Islet of Langerhans (tissue), 1 donor: ENCODE measurements at regions not wholly inside any gene's neighbourhood (a gene's known extent, or its start where the extent isn't known, plus 50 kb on each side); places are given as distances from the start of the nearest gene placed in this dataset.
"Not testable (repeated sequence)": the region's sequence is repeated elsewhere in the genome, so short reads cannot be mapped to it uniquely, and the experiment has no call there.

Source experiments
- FAIRE-seq: peaks from one replicate; lab custom pipeline; 2011; peaks lifted over from hg19 to GRCh38; lab: Jason Lieb, UNC

DNA sequence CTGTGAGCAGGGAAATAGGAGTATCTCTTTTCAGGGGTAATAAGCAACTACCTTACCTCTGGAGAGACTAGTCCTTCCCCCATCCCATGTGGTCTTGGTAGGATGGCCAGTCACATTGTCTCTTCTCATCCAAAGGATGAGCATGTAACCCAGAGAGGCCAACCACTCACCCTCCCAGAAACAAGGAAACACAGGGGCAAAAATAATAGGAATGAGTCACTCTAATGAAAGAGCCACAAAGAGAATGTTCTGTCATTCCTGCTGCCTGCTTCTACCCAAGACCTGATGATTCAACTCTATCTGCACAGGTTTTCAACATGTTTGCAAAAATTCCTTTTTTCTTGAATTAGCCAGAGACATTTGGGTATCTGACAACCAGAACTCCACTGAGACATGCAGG is 99.3 kb upstream of the NFE2L3 start:
- no peak for FAIRE-seq

DNA sequence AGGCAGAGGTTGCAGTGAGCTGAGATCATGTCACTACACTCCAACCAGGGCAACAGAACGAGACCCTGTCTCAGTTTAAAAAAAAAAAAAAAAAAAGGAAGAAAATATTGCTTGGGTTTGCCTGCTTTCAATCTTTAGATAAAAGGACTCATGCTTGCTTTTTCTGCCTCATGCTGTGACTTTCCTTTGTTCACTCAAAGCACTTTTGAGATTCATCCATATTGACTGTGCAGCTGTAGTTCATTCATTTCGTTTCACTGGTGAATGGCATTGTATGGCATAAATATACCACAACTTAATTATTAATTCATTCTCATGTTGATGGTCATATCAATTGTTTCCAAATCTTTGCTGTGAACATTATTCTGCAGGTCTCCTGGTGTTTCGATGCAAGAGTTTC is 97.6 kb upstream of the NFE2L3 start:
- FAIRE-seq = no peak

- FAIRE-seq = no peak
Measured at GRCh38 chr7:26055241-26055640, 96.8 kb upstream of the NFE2L3 start.

DNA sequence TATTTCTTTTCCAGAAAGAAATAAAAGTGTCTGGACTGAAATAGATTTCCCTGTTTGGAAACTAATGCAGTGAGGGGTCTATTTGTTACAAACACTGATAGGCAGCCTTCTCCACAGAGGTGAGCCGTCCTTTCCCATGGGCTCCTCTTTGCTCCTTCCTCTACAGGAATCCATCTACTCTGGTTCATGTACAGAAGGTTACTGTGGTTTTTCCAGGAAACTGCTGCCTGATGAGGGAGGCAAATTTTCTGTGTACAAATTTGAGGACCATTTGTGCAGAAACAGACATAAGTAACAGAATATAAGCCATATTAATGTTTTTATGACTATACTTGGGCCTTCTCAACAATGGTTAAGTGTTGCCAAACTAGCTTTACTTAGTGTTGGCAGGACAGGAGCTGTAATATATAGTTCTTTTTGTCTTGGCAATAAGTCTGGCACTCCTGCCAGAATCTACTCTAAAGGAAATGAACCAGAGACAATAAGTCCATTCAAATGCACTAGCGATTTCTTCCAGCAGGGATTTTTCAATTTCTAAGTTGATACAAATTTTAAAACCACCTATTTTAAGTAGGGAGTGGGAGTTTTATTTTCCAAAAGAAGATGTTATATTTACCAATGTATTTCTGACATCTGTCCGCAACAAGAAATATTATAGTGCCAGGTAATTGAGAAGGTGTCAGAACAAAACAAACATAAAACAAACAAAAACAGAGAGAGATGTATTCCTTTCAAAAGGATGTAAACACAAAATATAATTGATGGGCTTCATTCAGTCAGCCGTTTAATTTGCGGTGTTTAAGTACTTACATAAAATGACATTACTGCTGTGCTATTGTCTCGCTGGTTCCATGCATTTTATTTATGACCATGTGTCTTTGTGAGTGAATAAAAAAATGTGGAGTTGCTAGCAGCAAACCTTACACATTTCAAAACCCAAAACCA is 91.0 kb upstream of the NFE2L3 start:
- no peak for FAIRE-seq

- FAIRE-seq = no peak
Measured at GRCh38 chr7:26061678-26062603, 90.1 kb upstream of the NFE2L3 start.

- no peak for FAIRE-seq
Measured at GRCh38 chr7:26065652-26066051, 86.3 kb upstream of the NFE2L3 start.

DNA sequence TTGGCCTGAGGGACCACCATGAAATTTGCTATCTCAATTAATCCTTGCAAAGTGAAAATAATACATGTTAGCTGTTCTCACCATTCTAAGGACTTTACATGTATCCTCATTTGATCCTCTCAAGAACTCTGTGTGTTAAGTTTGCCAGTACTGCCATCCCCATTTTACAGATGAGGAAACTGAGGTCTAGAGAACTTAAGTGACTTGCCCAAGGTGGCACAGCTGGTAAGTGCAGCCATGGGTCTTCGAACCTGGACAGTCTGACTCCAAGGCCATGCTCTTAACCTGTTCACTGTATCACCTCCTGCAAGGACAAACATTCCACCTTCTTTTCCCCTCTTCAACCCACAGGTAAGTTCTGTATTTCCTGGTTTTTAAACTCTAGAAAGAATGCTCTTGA is 85.3 kb upstream of the NFE2L3 start:
- FAIRE-seq = no peak

DNA sequence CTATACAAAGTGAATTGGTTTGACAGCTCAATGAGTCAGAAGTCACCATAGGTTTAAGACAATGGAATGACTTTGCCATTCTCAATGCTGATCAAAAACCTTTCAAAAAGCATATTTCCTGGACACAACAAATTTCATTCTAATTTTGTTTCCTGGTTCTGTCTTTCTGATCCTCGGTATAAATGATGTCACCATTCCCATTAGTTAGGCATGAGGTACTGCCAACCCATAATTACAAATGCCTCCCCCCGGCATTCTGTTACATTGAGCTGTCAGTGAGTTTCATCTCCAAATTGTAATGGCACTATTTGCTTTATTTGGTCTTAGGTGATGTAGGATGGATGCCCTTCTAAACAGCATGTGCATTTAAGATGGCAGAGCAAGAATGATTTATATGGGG is 81.7 kb upstream of the NFE2L3 start:
- no peak for FAIRE-seq

DNA sequence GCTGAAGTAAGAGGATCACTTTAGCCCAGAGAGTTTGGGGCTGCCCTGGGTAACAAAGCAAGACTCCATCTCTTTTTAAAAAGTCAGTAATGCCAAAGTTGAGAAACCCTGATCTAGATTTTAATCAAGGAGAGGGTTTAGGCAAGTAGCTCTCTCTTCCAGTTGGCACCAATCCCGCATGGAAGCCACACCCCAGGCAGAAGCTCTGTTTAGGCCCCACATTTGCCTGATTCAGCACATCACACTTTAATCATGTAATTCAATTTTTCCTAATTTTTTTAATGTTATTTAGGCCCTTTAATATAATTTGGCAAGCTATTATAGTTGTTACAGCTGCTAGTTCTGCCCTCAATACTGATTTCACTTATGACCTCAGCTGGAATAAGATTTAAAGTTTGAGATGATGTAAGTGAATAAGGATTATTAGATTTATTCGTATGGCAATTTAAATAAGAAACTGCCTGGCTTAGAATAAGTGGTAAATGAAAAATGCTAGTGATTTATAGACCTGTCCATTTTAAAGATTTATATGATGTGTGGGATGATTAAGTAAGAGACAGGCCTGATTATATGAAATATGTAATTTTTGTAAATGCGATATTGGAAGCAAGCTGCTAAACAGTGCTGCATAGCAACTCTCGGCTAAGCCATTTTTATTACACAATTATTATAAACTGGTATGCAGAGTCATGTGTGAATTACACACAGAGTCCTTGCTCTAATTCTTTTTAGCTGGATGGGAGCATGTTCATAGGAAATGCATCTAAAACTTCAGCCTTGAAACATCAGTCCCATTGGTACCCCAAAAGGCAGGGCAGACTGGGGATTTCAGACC is 80.2 kb upstream of the NFE2L3 start:
- FAIRE-seq = no peak

DNA sequence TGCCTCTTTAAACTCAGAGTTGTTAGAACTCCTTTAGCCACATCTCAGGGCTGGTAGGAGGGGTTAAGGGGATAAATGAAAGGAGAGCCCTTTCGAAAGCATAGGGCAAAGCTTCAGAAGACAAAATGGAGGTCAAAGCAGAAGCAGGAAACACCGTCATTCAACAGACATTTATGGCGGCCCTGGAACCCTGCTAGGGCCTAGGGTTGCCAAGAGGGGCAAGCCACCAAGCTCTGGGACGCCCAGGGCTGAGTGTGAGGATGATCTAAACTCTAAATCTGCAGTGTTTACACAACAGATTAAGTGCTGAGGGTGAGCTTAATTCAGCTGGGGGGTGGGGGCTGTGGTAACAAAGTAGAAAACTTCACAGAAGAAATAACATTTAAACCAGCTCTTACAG is 79.0 kb upstream of the NFE2L3 start:
- FAIRE-seq = no peak

GRCh38 chr7:26074919-26075318 is 77.1 kb upstream of the NFE2L3 start:
- FAIRE-seq = no peak

DNA sequence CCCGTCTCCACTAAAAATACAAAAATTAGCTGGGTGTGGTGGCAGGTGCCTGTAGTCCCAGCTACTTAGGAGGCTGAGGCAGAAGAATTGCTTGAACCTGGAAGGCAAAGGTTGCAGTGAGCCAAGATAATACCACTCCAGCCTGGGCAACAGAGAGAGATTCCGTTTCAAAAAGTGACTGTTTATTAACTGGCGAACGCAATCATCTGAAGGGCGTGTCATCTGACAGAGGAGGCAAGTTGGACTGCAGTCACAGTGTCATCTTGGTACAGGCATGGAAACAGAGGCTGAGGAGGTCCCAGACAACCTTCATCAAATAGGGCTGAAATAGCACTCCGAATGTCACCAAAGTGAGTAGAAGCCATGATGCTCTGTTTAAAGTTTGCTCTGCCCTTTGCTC is 75.3 kb upstream of the NFE2L3 start:
- no peak for FAIRE-seq

DNA sequence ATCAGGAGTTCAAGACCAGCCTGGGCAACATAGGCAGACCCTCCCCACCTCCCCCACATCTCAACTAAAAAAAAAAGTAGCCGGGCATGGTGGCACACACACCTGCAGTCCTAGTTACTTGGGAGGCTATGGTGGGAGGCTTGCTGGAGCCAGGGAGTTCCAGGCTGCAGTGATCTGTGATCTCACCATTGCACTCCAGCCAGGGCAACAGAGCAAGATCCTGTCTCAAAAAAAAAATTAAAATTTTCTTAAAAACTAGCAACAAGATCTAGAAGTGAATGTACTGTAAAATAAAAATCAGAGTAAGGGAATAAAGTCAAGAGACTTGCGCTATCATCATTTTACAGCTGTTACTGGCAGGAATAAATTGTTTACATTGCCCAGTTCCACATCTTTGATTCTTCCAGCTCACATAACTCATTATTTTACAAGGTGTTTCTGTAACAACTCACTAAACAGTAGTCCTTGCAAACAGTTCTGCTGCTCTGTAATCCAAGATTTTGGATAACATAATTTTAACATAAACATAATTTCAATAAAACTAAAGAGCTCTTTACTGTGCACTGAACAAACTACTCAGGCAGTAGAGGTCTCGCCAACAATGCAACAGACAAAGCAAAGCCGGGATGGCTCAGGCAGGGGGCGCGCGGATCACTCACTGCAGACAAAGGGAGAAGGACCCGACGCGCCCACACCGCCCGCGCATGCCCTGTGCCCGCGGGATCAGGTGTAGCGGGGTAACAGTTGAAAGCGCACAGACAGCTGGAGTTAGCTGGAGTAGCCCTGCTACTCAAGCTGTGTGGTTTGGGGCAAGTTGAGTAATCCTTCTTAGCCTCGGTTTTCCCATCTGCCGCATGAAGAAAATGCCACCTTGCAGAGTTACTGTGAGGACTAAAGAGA is 73.3 kb upstream of the NFE2L3 start:
- no peak for FAIRE-seq

GRCh38 chr7:26081638-26082037 is 70.4 kb upstream of the NFE2L3 start:
- no peak for FAIRE-seq

- peak; percentile 36 for FAIRE-seq
Measured at GRCh38 chr7:26083113-26083512, 68.9 kb upstream of the NFE2L3 start.

DNA sequence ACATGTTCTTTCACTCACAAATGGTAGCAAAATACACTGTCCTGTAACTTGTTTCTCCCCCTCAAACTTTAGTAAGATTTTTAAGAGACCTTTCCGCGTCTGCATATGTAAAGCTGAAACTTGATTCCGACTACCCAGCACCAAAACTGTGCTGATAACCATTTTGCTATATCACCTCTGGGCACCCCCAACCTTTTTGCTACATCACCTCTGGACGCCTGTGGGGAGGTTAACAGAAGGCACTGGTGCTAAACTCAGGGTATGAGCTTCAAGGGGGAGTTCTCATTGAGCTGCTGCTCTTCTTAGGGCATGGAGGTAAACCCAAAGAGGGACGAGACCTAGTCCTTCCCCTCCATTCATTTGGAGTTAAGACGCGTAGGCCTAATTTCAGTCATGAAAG is 67.6 kb upstream of the NFE2L3 start:
- FAIRE-seq = no peak

DNA sequence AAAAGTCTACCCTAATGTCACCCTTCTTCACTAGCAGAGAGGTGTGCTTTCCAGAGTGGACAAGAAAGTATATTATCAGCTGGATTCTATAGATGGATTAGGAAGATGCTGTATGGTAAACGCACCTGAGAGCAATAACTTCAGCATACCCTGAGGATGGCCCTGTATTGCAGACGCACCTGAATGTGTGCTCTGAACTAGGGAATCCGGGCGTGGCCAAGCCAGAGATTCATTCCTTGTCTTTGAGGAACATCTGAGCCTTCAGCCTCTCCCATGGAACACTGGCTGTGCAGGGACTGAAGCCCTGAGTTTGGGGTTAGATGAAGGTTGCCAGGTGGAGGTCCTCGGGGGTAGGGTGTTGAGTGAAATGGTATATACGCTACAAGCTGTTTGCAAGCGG is 66.2 kb upstream of the NFE2L3 start:
- no peak for FAIRE-seq

DNA sequence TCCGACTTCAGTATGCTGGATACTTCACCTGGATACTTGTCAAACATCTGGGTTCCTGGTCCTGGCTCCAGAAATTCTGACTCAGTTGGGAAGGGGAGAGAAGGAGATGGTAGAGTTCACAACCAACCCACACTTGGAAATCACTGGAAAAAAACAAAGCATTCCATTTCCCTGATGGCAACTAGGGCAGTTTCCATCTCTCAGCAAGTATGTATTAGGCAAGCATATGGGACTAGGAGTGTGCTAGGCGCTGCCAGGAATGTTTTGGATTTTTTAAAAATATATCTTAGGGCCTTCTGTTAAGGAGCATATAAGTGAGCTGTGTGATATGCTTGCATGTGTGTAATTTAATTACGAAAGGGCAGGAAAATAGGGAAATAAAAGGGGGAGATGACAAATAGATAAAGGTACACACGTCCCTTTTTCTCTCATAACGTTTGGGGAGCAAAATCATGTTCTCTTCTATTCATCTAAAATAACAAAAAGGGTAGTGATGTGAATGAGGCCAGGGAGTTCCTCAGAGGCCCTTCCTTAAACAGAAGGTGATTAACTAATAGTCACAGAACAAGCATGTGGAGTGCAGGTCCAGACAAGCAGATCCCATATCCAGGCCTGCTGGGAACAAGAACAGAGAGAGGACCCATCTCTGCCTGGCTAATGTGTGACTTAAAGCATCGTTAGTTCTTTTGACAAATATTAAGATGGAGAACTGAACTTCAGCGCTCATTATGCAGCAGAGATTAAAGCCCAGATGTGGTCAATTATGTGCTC is 64.5 kb upstream of the NFE2L3 start:
- no peak for FAIRE-seq

DNA sequence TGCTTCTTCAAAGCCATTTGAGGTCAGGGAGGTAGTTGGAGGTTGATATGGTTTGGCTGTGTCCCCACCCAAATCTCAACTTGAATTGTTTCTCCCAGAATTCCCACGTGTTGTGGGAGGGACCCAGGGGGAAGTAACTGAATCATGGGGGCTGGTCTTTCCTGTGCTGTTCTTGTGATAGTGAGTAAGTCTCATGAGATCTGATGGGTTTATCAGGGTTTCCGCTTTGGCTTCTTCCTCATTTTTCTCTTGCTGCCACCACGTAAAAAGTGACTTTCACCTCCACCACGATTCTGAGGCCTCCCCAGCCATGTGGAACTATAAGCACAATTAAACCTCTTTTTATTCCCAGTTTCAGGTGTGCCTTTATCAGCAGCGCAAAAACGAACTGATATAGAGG is 62.5 kb upstream of the NFE2L3 start:
- not testable (repeated sequence) for FAIRE-seq

GRCh38 chr7:26090927-26091519 is 61.0 kb upstream of the NFE2L3 start:
- FAIRE-seq = peak; percentile 89
